Sigmoid colon (tissue), 4 donors: ENCODE measurements at regions not wholly inside any gene's neighbourhood (a gene's known extent, or its start where the extent isn't known, plus 50 kb on each side); places are given as distances from the start of the nearest gene placed in this dataset.

Experiments used
- CTCF ChIP-seq, 4 experiments: fragments of 450-650 bp in 3 of 4; fragments of 200-600 bp in 1 of 4; IDR thresholded peaks; one replicate each; pipeline ENCODE4 v1.5.1; 2016 to 2019; ENCODE audit warnings: antibody characterized with exemption in 4 of 4, mild to moderate bottlenecking in 3 of 4, moderate library complexity in 2 of 4
- EP300 ChIP-seq, 4 donors: sonication (generic); formaldehyde crosslinking; IDR thresholded peaks; one replicate each; pipeline ENCODE4 v1.6.1; 2017; ENCODE audit warnings: antibody characterized with exemption in 4 of 4
- POLR2A ChIP-seq, 2 donors: fragments of 450-650 bp; IDR thresholded peaks; one replicate each; pipeline ENCODE4 v1.6.1; 2016; ENCODE audit warnings: antibody characterized with exemption in 2 of 2, mild to moderate bottlenecking in 2 of 2, moderate library complexity in 2 of 2
- POLR2AphosphoS5 ChIP-seq, 4 donors: sonication (generic); formaldehyde crosslinking; IDR thresholded peaks; one replicate each; pipeline ENCODE4 v1.6.1; 2017; ENCODE audit warnings: antibody characterized with exemption in 4 of 4

GRCh38 chr4:119735165-119735651 is 106.6 kb upstream of the PDE5A start:
- TF ChIP-seq CTCF (IDR thresholded peaks at IDR 0.05), result no peak
- no peak for TF ChIP-seq POLR2AphosphoS5 (IDR thresholded peaks at IDR 0.05)
- TF ChIP-seq POLR2A (IDR thresholded peaks at IDR 0.05), result no peak
- no peak for TF ChIP-seq EP300 (IDR thresholded peaks at IDR 0.05)
